ENCODE measurements at regions not wholly inside any gene's neighbourhood (a gene's known extent, or its start where the extent isn't known, plus 50 kb on each side); places are given as distances from the start of the nearest gene placed in this dataset.

DNA sequence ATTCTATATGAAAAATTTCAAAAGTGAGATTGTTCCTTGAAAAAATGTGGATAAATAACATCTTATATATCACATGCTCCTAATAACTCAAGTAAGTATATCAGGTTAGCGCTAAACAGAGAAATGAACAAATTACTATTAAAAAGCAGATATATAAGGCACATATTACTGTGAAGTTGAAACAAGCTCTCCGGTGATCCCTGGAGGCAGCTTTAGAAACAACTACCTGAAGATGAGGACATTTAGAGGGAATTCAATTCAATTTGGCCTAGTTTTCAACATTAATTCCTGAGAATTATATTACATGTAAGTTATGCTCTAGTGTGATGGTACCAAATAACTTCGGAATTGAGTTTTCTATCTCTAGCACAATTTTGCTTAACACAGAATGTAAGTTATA, 1373.6 kb upstream of the SPRY2 start:
- POLR2A ChIA-PET: no interaction called here
- Histone ChIP-seq H3K9me3 (no peaks in the 10 kb centered on the region), H3K4me2 (no peak overlapping the region), H3K4me1 (no peaks in the 10 kb centered on the region), H3K27ac (no peak overlapping the region), H3K4me3 (no peak overlapping the region)
- WGBS (ENCODE audit: missing lambda C conversion rate): 33% methylated on average over 3 of the region's 3 CpGs
- no peak for FAIRE-seq
- CTCF ChIA-PET: no interaction called here
- ATAC-seq: no peak
- no peak for TF ChIP-seq SMC3 (IDR thresholded peaks at IDR 0.05)
- TF ChIP-seq, protein P1, sequence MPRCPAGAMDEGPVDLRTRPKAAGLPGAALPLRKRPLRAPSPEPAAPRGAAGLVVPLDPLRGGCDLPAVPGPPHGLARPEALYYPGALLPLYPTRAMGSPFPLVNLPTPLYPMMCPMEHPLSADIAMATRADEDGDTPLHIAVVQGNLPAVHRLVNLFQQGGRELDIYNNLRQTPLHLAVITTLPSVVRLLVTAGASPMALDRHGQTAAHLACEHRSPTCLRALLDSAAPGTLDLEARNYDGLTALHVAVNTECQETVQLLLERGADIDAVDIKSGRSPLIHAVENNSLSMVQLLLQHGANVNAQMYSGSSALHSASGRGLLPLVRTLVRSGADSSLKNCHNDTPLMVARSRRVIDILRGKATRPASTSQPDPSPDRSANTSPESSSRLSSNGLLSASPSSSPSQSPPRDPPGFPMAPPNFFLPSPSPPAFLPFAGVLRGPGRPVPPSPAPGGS (IDR thresholded peaks at IDR 0.05): no peak
- TF ChIP-seq ZNF302 (CRISPR knock-in tag; IDR thresholded peaks at IDR 0.05): no peak
- TF ChIP-seq MYC (IDR thresholded peaks at IDR 0.05; ENCODE audit: borderline replicate concordance, low read length): no peak
- TF ChIP-seq CBX8 (IDR thresholded peaks at IDR 0.05): no peak
- no peak for TF ChIP-seq RARB (CRISPR knock-in tag; IDR thresholded peaks at IDR 0.05)
- TF ChIP-seq CEBPB (IDR thresholded peaks at IDR 0.05): no peak
- TF ChIP-seq, protein P2, sequence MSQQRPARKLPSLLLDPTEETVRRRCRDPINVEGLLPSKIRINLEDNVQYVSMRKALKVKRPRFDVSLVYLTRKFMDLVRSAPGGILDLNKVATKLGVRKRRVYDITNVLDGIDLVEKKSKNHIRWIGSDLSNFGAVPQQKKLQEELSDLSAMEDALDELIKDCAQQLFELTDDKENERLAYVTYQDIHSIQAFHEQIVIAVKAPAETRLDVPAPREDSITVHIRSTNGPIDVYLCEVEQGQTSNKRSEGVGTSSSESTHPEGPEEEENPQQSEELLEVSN (IDR thresholded peaks at IDR 0.05; ENCODE audit: borderline replicate concordance, low read depth): no peak
- TF ChIP-seq, protein P3, sequence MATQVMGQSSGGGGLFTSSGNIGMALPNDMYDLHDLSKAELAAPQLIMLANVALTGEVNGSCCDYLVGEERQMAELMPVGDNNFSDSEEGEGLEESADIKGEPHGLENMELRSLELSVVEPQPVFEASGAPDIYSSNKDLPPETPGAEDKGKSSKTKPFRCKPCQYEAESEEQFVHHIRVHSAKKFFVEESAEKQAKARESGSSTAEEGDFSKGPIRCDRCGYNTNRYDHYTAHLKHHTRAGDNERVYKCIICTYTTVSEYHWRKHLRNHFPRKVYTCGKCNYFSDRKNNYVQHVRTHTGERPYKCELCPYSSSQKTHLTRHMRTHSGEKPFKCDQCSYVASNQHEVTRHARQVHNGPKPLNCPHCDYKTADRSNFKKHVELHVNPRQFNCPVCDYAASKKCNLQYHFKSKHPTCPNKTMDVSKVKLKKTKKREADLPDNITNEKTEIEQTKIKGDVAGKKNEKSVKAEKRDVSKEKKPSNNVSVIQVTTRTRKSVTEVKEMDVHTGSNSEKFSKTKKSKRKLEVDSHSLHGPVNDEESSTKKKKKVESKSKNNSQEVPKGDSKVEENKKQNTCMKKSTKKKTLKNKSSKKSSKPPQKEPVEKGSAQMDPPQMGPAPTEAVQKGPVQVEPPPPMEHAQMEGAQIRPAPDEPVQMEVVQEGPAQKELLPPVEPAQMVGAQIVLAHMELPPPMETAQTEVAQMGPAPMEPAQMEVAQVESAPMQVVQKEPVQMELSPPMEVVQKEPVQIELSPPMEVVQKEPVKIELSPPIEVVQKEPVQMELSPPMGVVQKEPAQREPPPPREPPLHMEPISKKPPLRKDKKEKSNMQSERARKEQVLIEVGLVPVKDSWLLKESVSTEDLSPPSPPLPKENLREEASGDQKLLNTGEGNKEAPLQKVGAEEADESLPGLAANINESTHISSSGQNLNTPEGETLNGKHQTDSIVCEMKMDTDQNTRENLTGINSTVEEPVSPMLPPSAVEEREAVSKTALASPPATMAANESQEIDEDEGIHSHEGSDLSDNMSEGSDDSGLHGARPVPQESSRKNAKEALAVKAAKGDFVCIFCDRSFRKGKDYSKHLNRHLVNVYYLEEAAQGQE (IDR thresholded peaks at IDR 0.05): no peak
- TF ChIP-seq FOXS1 (CRISPR knock-in tag; IDR thresholded peaks at IDR 0.05): no peak
- no peak for TF ChIP-seq JUN (IDR thresholded peaks at IDR 0.05)
- TF ChIP-seq POLR2AphosphoS2 (conservative IDR thresholded peaks at IDR 0.05; ENCODE audit: low read length): no peak
- no peak for TF ChIP-seq ZSCAN20 (CRISPR knock-in tag; IDR thresholded peaks at IDR 0.05)
- DNase-seq (ENCODE audit: low read depth in 1 of 2, low spot score in 1 of 2): no peak

DNA sequence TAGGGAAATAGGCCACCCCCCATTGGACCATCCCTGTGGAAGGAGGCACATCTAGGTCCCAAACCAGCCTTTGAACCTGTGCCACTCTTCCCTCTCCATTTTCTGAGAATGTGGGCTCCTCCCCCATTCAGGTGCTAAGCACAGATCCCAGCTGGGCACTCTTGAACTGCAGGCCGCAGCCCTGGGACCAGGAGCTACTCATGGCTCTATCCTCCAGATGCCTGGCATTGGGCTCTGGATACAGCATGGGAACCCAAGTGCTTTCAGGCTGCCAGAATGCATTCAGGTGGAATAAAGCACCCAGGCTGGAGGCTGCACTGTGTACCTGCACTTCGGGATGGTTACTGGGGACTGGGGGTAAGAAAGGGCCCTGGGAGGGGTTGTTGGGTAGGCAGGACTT, 1372.3 kb upstream of the SPRY2 start:
- TF ChIP-seq, protein P4, sequence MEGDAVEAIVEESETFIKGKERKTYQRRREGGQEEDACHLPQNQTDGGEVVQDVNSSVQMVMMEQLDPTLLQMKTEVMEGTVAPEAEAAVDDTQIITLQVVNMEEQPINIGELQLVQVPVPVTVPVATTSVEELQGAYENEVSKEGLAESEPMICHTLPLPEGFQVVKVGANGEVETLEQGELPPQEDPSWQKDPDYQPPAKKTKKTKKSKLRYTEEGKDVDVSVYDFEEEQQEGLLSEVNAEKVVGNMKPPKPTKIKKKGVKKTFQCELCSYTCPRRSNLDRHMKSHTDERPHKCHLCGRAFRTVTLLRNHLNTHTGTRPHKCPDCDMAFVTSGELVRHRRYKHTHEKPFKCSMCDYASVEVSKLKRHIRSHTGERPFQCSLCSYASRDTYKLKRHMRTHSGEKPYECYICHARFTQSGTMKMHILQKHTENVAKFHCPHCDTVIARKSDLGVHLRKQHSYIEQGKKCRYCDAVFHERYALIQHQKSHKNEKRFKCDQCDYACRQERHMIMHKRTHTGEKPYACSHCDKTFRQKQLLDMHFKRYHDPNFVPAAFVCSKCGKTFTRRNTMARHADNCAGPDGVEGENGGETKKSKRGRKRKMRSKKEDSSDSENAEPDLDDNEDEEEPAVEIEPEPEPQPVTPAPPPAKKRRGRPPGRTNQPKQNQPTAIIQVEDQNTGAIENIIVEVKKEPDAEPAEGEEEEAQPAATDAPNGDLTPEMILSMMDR (IDR thresholded peaks at IDR 0.05): no peak
- TF ChIP-seq FOXS1 (CRISPR knock-in tag; IDR thresholded peaks at IDR 0.05) (no peak), KDM1A (IDR thresholded peaks at IDR 0.05; ENCODE audit: low read depth) (no peak), CBX2 (IDR thresholded peaks at IDR 0.05; ENCODE audit: borderline replicate concordance, low read depth) (no peak), MAFK (IDR thresholded peaks at IDR 0.05; ENCODE audit: partially characterized antibody) (no peak), GATA3 (IDR thresholded peaks at IDR 0.05; ENCODE audit: borderline replicate concordance) (no peak), RAD21 (conservative IDR thresholded peaks at IDR 0.05 in 1 of 2, IDR thresholded peaks at IDR 0.05 in 1 of 2) (no peak), BHLHE40 (IDR thresholded peaks at IDR 0.05; ENCODE audit: low read depth, low read length) (no peak), PHF8 (IDR thresholded peaks at IDR 0.05; ENCODE audit: borderline replicate concordance, low read depth) (no peak), HEYL (CRISPR knock-in tag; IDR thresholded peaks at IDR 0.05) (no peak)
- TF ChIP-seq, protein P5, sequence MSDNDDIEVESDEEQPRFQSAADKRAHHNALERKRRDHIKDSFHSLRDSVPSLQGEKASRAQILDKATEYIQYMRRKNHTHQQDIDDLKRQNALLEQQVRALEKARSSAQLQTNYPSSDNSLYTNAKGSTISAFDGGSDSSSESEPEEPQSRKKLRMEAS (IDR thresholded peaks at IDR 0.05): no peak
- POLR2A ChIA-PET: no interaction called here
- ATAC-seq (no peak), FAIRE-seq (no peak), DNase-seq (ENCODE audit: low read depth in 1 of 2, low spot score in 1 of 2) (no peak)
- Histone ChIP-seq H3K4me2 (no peak overlapping the region), H3K4me3 (no peak overlapping the region), H3K9me3 (no peaks in the 10 kb centered on the region), H3K27ac (no peak overlapping the region), H3K4me1 (no peaks in the 10 kb centered on the region)
- no CpG with 5 or more reads among the region's 2 CpGs for WGBS (ENCODE audit: missing lambda C conversion rate)
- CTCF ChIA-PET: no interaction called here

All from A549 (cell line).